ENCODE measurements at regions not wholly inside any gene's neighbourhood (a gene's known extent, or its start where the extent isn't known, plus 50 kb on each side); places are given as distances from the start of the nearest gene placed in this dataset.

DNA sequence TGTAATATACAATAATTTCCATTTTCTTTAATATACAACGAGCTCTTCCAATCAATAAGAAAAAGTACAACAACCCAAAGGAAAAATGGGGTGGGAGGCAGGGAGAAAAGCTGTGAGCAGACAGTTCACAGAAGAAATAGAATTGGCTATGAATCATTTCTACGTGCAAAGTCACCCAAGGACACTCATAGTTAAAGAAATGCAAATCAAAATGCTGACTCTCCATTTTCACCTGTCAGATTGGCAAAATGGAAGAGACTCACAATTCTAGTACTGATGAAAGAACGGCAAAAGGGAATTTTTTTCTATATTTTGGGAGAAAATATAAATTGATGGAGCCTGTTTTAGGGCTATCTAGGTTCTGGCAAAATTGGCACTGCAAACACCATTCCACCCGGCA, 116.3 kb upstream of the MEF2A start:
- Histone ChIP-seq H4K20me1 (ENCODE audit: insufficient read depth, low read length) (no peaks in the 10 kb centered on the region), H3K36me3 (ENCODE audit: insufficient read depth, low read length) (no peaks in the 10 kb centered on the region), H3K9me2 (ENCODE audit: low read depth, low read length) (no peaks in the 10 kb centered on the region), H3F3A (ENCODE audit: insufficient read depth, low read length) (no peaks in the 10 kb centered on the region), H2AFZ (ENCODE audit: low read length) (no peak overlapping the region), H3K27me3 (ENCODE audit: insufficient read depth, low read length) (no peaks in the 10 kb centered on the region), H3K4me1 (ENCODE audit: insufficient read depth, low read length, severe bottlenecking) (peaks cover 23% of the 10 kb centered on the region), H3K27ac (ENCODE audit: low read depth, low read length, poor library complexity, severe bottlenecking) (no peak overlapping the region), H3K9ac (ENCODE audit: low read length) (no peak overlapping the region), H3K4me2 (ENCODE audit: low read length) (no peak overlapping the region), H3K9me3 (ENCODE audit: low read length) (no peaks in the 10 kb centered on the region), H3K4me3 (ENCODE audit: low read depth, low read length, poor library complexity, severe bottlenecking) (no peak overlapping the region), H3K79me2 (ENCODE audit: insufficient read depth, low read length) (no peaks in the 10 kb centered on the region)
- TF ChIP-seq CTCF (IDR thresholded peaks at IDR 0.05; ENCODE audit: low read length) (no peak), EZH2 (IDR thresholded peaks at IDR 0.05; ENCODE audit: borderline replicate concordance, low read length) (no peak)

GRCh38 chr15:99450896-99451358, 114.9 kb upstream of the MEF2A start:
- H3F3A ChIP-seq (ENCODE audit: insufficient read depth, low read length) = no peaks in the 10 kb centered on the region
- peaks cover 23% of the 10 kb centered on the region for H3K4me1 ChIP-seq (ENCODE audit: insufficient read depth, low read length, severe bottlenecking)
- H3K9ac ChIP-seq (ENCODE audit: low read length) = no peak overlapping the region

DNA sequence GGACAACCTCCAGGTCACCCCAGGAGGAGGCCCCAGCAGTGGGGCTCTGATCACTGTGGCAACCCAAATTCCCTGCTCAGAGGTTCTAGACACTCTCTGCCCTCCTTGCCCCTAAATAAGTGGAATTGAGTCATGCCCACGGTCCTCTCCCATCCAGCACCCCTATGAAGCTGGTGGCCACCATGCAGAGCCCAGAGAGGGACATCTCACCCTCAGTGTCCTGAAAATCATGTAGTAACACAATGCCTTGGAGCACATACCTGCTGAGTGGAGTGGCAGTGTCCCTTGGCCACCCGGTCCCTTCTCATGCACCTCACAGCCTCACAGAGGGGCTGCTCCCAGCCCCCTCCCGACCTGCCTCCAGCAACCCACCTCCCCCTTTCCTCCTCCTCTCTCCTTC, 114.3 kb upstream of the MEF2A start:
- Histone ChIP-seq H3K27ac (ENCODE audit: low read depth, low read length, poor library complexity, severe bottlenecking) (no peak overlapping the region), H3K4me3 (ENCODE audit: low read depth, low read length, poor library complexity, severe bottlenecking) (no peak overlapping the region), H3K27me3 (ENCODE audit: insufficient read depth, low read length) (0 out of 2 replicates have a peak, but pooled peaks cover 4% of the 10 kb centered on the region), H3K79me2 (ENCODE audit: insufficient read depth, low read length) (no peaks in the 10 kb centered on the region), H3K9me2 (ENCODE audit: low read depth, low read length) (no peaks in the 10 kb centered on the region), H3K9me3 (ENCODE audit: low read length) (no peaks in the 10 kb centered on the region), H3K4me2 (ENCODE audit: low read length) (no peak overlapping the region), H3K36me3 (ENCODE audit: insufficient read depth, low read length) (no peaks in the 10 kb centered on the region), H3K4me1 (ENCODE audit: insufficient read depth, low read length, severe bottlenecking) (peaks cover 23% of the 10 kb centered on the region), H4K20me1 (ENCODE audit: insufficient read depth, low read length) (no peaks in the 10 kb centered on the region), H3K9ac (ENCODE audit: low read length) (no peak overlapping the region), H2AFZ (ENCODE audit: low read length) (no peak overlapping the region), H3F3A (ENCODE audit: insufficient read depth, low read length) (no peaks in the 10 kb centered on the region)
- TF ChIP-seq EZH2 (IDR thresholded peaks at IDR 0.05; ENCODE audit: borderline replicate concordance, low read length) (no peak), CTCF (IDR thresholded peaks at IDR 0.05; ENCODE audit: low read length) (no peak)

More at GRCh38 chr15:99450896-99451358, 114.9 kb upstream of the MEF2A start:
- no peaks in the 10 kb centered on the region for H3K9me3 ChIP-seq (ENCODE audit: low read length)
- no peaks in the 10 kb centered on the region for H3K9me2 ChIP-seq (ENCODE audit: low read depth, low read length)
- no peak overlapping the region for H3K27ac ChIP-seq (ENCODE audit: low read depth, low read length, poor library complexity, severe bottlenecking)
- no peaks in the 10 kb centered on the region for H3K36me3 ChIP-seq (ENCODE audit: insufficient read depth, low read length)
- H3K4me3 ChIP-seq (ENCODE audit: low read depth, low read length, poor library complexity, severe bottlenecking) = no peak overlapping the region
- H3K4me2 ChIP-seq (ENCODE audit: low read length) = peak overlapping the region; percentile 43; the same call in 1 of the 2 replicates
- no peaks in the 10 kb centered on the region for H3K79me2 ChIP-seq (ENCODE audit: insufficient read depth, low read length)
- H3K27me3 ChIP-seq (ENCODE audit: insufficient read depth, low read length) = 0 out of 2 replicates have a peak, but pooled peaks cover under 1% of the 10 kb centered on the region
- no peak; the same call in 1 of the 2 replicates for TF ChIP-seq EZH2 (IDR thresholded peaks at IDR 0.05; ENCODE audit: borderline replicate concordance, low read length)
- no peak for TF ChIP-seq CTCF (IDR thresholded peaks at IDR 0.05; ENCODE audit: low read length)
- H2AFZ ChIP-seq (ENCODE audit: low read length) = no peak overlapping the region
- no peaks in the 10 kb centered on the region for H4K20me1 ChIP-seq (ENCODE audit: insufficient read depth, low read length)
